ENCODE measurements at regions not wholly inside any gene's neighbourhood (a gene's known extent, or its start where the extent isn't known, plus 50 kb on each side); places are given as distances from the start of the nearest gene placed in this dataset.
"Not testable (repeated sequence)": the region's sequence is repeated elsewhere in the genome, so short reads cannot be mapped to it uniquely, and the experiment has no call there.

DNA sequence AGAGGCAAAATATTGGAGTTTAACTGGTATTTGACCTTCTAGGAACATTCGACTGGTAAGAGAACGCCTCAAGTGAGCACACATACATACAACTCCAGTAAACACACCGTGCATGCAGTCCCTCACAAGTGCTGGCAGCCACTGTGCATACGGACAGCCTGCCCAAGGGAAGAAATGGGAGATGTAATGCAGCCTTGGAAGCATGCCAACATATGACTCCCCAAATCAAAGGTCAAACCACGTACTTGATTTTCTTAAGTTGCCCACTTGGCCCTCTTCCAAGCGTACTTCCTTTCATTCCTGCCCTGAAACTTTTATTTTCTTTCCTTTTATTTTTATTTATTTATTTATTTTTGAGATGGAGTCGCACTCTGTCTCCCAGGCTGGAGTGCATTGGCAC lies 206.6 kb downstream of the SPRY1 start:
- Histone ChIP-seq H3K9me3 (ENCODE audit: control insufficient read depth, low read length) (no peaks in the 10 kb centered on the region), H3K27ac (ENCODE audit: low read depth in 1 of 2, low read length in 2 of 2) (no peak overlapping the region), H3K27me3 (ENCODE audit: control insufficient read depth in 1 of 2, insufficient read depth in 2 of 2, low read length in 1 of 2) (no peaks in the 10 kb centered on the region), H3K36me3 (ENCODE audit: control insufficient read depth in 1 of 2, insufficient read depth in 2 of 2, low read length in 1 of 2) (no peaks in the 10 kb centered on the region), H3K4me1 (ENCODE audit: control insufficient read depth in 1 of 2, insufficient read depth in 2 of 2, low read length in 2 of 2) (no peaks in the 10 kb centered on the region), H3K4me3 (ENCODE audit: low read length in 2 of 2) (no peak overlapping the region)
- 69 to 71% methylated on average over 7 of the region's 7 CpGs for WGBS, 2 donors
- DNase-seq (no peak), ATAC-seq (ENCODE audit: low FRiP score) (no peak)
- intact Hi-C loops (cut with DNase I), result no loop called here

DNA sequence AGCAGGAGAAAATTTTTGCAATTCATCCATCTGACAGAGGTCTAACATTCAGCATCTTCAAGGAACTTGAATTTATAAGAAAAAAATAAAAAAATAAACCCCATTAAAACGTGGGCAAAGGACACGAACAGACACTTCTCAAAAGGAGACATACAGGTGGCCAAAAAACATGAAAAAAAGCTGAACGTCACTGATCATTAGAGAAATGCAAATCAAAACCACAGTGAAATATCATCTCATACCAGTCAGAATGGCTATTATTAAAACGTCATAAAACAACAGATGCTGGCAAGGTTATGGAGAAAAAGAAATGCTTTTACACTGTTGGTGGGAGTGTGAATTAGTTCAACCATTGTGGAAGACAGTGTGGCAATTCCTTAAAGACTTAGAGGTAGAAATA lies 209.2 kb downstream of the SPRY1 start:
- ATAC-seq (ENCODE audit: low FRiP score); intact Hi-C loops (cut with DNase I); DNase-seq; H3K27ac ChIP-seq (ENCODE audit: low read depth in 1 of 2, low read length in 2 of 2); H3K9me3 ChIP-seq (ENCODE audit: control insufficient read depth, low read length); H3K36me3 ChIP-seq (ENCODE audit: control insufficient read depth in 1 of 2, insufficient read depth in 2 of 2, low read length in 1 of 2); H3K4me1 ChIP-seq (ENCODE audit: control insufficient read depth in 1 of 2, insufficient read depth in 2 of 2, low read length in 2 of 2); H3K4me3 ChIP-seq (ENCODE audit: low read length in 2 of 2); H3K27me3 ChIP-seq (ENCODE audit: control insufficient read depth in 1 of 2, insufficient read depth in 2 of 2, low read length in 1 of 2): not testable (repeated sequence)
- 75 to 79% methylated on average over 4 of the region's 4 CpGs for WGBS, 2 donors

DNA sequence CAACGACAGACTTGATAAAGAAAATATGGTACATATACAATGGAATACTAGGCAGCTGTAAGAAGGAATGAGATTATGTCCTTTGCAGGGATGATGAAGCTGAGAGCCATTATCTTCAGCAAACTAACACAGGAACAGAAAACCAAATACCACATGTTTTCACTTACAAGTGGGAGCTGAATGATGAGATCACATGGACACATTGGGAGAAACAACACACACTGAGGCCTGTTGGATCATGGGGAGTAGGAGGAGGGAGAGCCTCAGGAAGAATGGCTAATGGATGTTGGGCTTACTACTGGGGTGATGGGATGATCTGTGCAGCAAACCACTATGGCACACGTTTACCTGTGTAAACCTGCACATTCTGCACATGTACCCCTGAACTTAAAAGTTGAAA lies 209.7 kb downstream of the SPRY1 start:
- Histone ChIP-seq H3K4me3 (ENCODE audit: low read length in 2 of 2) (no peak overlapping the region), H3K9me3 (ENCODE audit: control insufficient read depth, low read length) (no peaks in the 10 kb centered on the region), H3K27me3 (ENCODE audit: control insufficient read depth in 1 of 2, insufficient read depth in 2 of 2, low read length in 1 of 2) (no peaks in the 10 kb centered on the region), H3K27ac (ENCODE audit: low read depth in 1 of 2, low read length in 2 of 2) (no peak overlapping the region), H3K4me1 (ENCODE audit: control insufficient read depth in 1 of 2, insufficient read depth in 2 of 2, low read length in 2 of 2) (no peaks in the 10 kb centered on the region), H3K36me3 (ENCODE audit: control insufficient read depth in 1 of 2, insufficient read depth in 2 of 2, low read length in 1 of 2) (no peaks in the 10 kb centered on the region)
- intact Hi-C loops (cut with DNase I), result no loop called here
- 84 to 92% methylated on average over 2 of the region's 2 CpGs for WGBS, 2 donors
- ATAC-seq (ENCODE audit: low FRiP score), result no peak
- no peak for DNase-seq

DNA sequence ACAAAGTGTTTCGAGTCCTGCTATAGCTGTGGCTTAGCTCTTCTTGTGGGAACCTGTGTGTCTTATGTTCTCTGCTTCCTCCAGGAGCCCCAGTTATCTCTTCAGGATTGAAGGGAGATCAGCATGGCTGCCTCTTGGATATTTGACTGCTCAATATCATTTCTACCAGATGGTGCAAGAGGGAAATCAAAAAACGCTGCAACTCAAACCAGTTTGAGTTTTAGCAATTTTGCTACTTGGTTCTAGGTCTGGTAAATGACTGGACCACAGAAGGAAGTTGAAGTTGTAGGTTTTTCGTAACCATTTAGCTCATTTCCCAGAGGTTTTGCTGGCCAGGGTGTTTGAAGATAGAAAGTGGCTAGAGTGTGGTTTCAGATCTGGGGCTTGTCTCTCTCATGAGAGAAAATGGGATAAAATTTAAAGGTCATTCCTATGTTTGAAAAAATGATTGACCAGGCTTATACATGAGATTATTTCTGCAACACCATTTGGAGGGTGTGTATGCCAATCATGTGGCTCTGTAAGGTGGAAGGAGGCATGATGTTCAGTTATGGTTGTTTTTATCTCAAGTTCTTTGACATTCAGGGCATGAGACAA lies 210.4 kb downstream of the SPRY1 start:
- DNase-seq, result no peak
- H3K27me3 ChIP-seq (ENCODE audit: control insufficient read depth in 1 of 2, insufficient read depth in 2 of 2, low read length in 1 of 2), result no peaks in the 10 kb centered on the region
- H3K36me3 ChIP-seq (ENCODE audit: control insufficient read depth in 1 of 2, insufficient read depth in 2 of 2, low read length in 1 of 2), result no peaks in the 10 kb centered on the region
- H3K4me1 ChIP-seq (ENCODE audit: control insufficient read depth in 1 of 2, insufficient read depth in 2 of 2, low read length in 2 of 2), result no peaks in the 10 kb centered on the region
- no peaks in the 10 kb centered on the region for H3K9me3 ChIP-seq (ENCODE audit: control insufficient read depth, low read length)
- ATAC-seq (ENCODE audit: low FRiP score), result no peak
- no peak overlapping the region for H3K27ac ChIP-seq (ENCODE audit: low read depth in 1 of 2, low read length in 2 of 2)
- WGBS, 2 donors, result 93 to 94% methylated on average over 3 of the region's 3 CpGs
- intact Hi-C loops (cut with DNase I), result no loop called here
- no peak overlapping the region for H3K4me3 ChIP-seq (ENCODE audit: low read length in 2 of 2)

DNA sequence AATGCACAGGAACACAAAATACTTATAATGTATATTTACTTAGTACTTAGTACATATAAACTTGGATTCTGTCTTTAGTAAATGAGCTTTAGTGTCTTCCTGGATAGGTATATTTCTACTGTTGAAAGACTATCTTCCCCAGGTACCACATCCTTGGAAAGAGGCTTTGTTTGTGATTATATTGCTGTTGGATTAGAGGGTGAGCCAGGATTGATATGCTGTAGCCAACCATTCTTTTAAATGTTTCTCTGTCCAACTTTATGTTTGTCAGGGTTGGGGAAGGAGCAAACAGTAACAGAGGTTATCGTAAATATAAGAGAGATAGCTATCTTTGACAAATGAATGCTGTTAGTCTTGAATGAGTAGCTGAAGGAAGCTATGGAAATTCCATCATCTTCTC lies 213.2 kb downstream of the SPRY1 start:
- H3K27ac ChIP-seq (ENCODE audit: low read depth in 1 of 2, low read length in 2 of 2), result no peak overlapping the region
- H3K36me3 ChIP-seq (ENCODE audit: control insufficient read depth in 1 of 2, insufficient read depth in 2 of 2, low read length in 1 of 2), result no peaks in the 10 kb centered on the region
- 78 to 90% methylated on average over 1 of the region's 1 CpG for WGBS, 2 donors
- no peaks in the 10 kb centered on the region for H3K9me3 ChIP-seq (ENCODE audit: control insufficient read depth, low read length)
- H3K27me3 ChIP-seq (ENCODE audit: control insufficient read depth in 1 of 2, insufficient read depth in 2 of 2, low read length in 1 of 2), result no peaks in the 10 kb centered on the region
- intact Hi-C loops (cut with DNase I), result no loop called here
- DNase-seq (no peak), ATAC-seq (ENCODE audit: low FRiP score) (no peak)
- no peak overlapping the region for H3K4me3 ChIP-seq (ENCODE audit: low read length in 2 of 2)
- H3K4me1 ChIP-seq (ENCODE audit: control insufficient read depth in 1 of 2, insufficient read depth in 2 of 2, low read length in 2 of 2), result no peaks in the 10 kb centered on the region

DNA sequence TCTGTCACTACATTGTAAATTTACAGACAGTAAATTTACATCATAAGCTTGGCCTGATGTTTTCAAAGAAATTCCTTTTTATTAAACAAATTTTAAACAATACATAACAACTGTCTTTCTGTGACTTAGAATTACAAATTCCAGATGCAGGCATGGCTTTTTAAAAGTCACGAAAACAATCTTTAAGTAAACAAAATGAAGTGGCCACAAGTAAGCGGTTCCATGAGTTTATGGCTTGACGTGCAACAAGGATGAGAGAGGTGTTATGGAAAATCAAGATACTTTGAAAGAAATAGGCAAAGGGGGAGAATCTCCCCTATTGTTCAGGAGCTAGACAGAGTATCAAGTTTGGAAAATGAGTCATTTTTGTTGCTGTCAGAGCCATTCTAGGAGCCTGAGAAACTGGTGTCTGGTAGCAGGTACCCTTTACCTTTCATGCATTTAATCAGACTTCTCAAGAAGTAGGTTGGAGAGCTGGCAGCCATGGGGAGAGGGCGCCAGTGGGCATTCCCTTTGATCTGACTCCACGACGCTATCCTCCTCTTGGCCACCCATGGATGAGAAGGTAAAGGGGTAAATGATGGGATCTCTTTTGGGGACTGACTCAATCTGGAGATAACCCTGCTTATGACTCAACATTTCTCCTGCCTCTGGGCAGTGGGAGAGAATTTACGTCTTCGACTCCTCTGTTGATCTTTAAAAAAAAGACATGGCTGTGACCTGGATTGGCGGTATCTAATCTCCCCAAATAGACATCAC lies 217.2 kb downstream of the SPRY1 start:
- intact Hi-C loops (cut with DNase I), result no loop called here
- WGBS, 2 donors, result 93 to 96% methylated on average over 9 of the region's 9 CpGs
- Histone ChIP-seq H3K4me1 (ENCODE audit: control insufficient read depth in 1 of 2, insufficient read depth in 2 of 2, low read length in 2 of 2) (no peaks in the 10 kb centered on the region), H3K36me3 (ENCODE audit: control insufficient read depth in 1 of 2, insufficient read depth in 2 of 2, low read length in 1 of 2) (no peaks in the 10 kb centered on the region), H3K27ac (ENCODE audit: low read depth in 1 of 2, low read length in 2 of 2) (no peak overlapping the region), H3K27me3 (ENCODE audit: control insufficient read depth in 1 of 2, insufficient read depth in 2 of 2, low read length in 1 of 2) (no peaks in the 10 kb centered on the region), H3K9me3 (ENCODE audit: control insufficient read depth, low read length) (no peaks in the 10 kb centered on the region), H3K4me3 (ENCODE audit: low read length in 2 of 2) (no peak overlapping the region)
- ATAC-seq (ENCODE audit: low FRiP score) (no peak), DNase-seq (no peak)

DNA sequence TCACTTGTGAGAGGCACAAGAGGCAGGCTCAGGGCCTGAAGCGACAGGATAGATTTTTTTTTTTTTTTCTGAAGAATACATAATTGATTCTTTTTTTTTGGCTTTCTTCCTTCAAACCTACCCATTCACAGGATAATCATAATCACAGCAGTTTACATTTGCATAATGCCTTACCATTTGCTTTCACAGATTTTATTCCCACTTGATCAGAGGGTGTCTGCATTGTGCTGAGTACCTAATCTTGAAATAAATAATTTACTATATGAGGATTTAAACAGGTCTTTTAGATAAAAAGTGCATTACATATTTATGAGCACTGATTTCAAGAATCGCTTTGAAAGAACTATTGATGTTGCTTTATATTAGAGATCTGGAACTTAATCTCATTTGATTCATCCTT lies 219.3 kb downstream of the SPRY1 start:
- no peak for DNase-seq
- no peak overlapping the region for H3K4me3 ChIP-seq (ENCODE audit: low read length in 2 of 2)
- no peaks in the 10 kb centered on the region for H3K27me3 ChIP-seq (ENCODE audit: control insufficient read depth in 1 of 2, insufficient read depth in 2 of 2, low read length in 1 of 2)
- no peak overlapping the region for H3K27ac ChIP-seq (ENCODE audit: low read depth in 1 of 2, low read length in 2 of 2)
- H3K36me3 ChIP-seq (ENCODE audit: control insufficient read depth in 1 of 2, insufficient read depth in 2 of 2, low read length in 1 of 2), result no peaks in the 10 kb centered on the region
- WGBS, 2 donors, result 96 to 100% methylated on average over 2 of the region's 2 CpGs
- ATAC-seq (ENCODE audit: low FRiP score), result no peak
- peaks cover 0 to 1% of the 10 kb centered on the region in 2 donors for H3K4me1 ChIP-seq (ENCODE audit: control insufficient read depth in 1 of 2, insufficient read depth in 2 of 2, low read length in 2 of 2)
- no peaks in the 10 kb centered on the region for H3K9me3 ChIP-seq (ENCODE audit: control insufficient read depth, low read length)
- intact Hi-C loops (cut with DNase I), result no loop called here

DNA sequence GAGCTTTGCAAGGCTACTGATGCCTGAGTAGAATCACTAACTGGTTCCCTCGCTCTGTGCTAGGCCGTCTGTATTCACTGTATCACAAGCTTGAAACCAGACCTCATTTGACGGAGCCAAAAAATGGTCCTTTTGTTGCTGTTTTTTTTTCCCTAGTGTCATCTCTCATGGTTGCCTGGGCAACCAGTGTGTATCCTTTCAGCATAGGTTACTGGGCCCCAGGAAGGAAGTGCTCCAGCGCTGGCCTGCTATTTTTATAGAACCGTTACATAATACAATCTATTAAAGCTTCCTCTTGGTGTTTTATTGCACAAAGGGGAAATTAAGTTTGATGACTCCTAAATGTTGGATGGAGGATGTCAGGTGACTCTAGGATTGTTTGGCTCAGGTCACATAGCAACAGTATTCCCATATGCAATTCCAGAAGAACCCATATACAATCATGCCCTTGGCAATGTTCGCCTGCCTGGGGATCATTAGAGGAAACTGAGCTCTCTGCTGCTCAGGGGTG lies 220.4 kb downstream of the SPRY1 start:
- Histone ChIP-seq H3K4me3 (ENCODE audit: low read length in 2 of 2) (no peak overlapping the region), H3K27me3 (ENCODE audit: control insufficient read depth in 1 of 2, insufficient read depth in 2 of 2, low read length in 1 of 2) (no peaks in the 10 kb centered on the region), H3K27ac (ENCODE audit: low read depth in 1 of 2, low read length in 2 of 2) (peak overlapping the region in 1 of 2 donors; percentile 10), H3K9me3 (ENCODE audit: control insufficient read depth, low read length) (no peaks in the 10 kb centered on the region), H3K36me3 (ENCODE audit: control insufficient read depth in 1 of 2, insufficient read depth in 2 of 2, low read length in 1 of 2) (no peaks in the 10 kb centered on the region), H3K4me1 (ENCODE audit: control insufficient read depth in 1 of 2, insufficient read depth in 2 of 2, low read length in 2 of 2) (peaks cover 0 to 1% of the 10 kb centered on the region in 2 donors)
- intact Hi-C loops (cut with DNase I), result no loop called here
- WGBS, 2 donors, result 54 to 61% methylated on average over 6 of the region's 6 CpGs
- DNase-seq, result peak in 1 of 2 donors; percentile 84
- ATAC-seq (ENCODE audit: low FRiP score), result peak; percentile 79

DNA sequence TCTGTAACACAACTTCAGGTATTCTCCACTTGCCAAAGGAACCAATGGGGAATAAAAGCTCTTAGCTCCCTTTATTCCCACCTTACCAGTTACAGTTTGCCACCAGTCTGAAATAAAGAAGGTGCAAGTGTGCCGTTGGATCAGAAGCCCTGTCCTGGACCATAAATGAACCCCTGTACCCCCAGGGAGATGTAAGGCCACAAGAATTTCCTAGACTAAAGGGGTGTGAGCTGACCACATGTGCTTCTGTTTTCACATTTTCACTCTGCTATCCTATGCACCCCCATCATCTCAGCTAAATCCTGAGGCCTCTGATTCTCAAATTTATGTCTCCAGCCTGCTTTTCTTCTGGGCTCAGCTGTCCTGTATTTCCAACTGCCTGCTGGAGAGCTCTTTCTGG lies 221.2 kb downstream of the SPRY1 start:
- DNase-seq, result no peak
- H3K36me3 ChIP-seq (ENCODE audit: control insufficient read depth in 1 of 2, insufficient read depth in 2 of 2, low read length in 1 of 2), result no peaks in the 10 kb centered on the region
- no peaks in the 10 kb centered on the region for H3K27me3 ChIP-seq (ENCODE audit: control insufficient read depth in 1 of 2, insufficient read depth in 2 of 2, low read length in 1 of 2)
- peak; percentile 27 for ATAC-seq (ENCODE audit: low FRiP score)
- WGBS, 2 donors, result 95 to 96% methylated on average over 1 of the region's 1 CpG
- peaks cover 0 to 1% of the 10 kb centered on the region in 2 donors for H3K4me1 ChIP-seq (ENCODE audit: control insufficient read depth in 1 of 2, insufficient read depth in 2 of 2, low read length in 2 of 2)
- H3K27ac ChIP-seq (ENCODE audit: low read depth in 1 of 2, low read length in 2 of 2), result no peak overlapping the region
- H3K9me3 ChIP-seq (ENCODE audit: control insufficient read depth, low read length), result no peaks in the 10 kb centered on the region
- no peak overlapping the region for H3K4me3 ChIP-seq (ENCODE audit: low read length in 2 of 2)
- intact Hi-C loops (cut with DNase I), result no loop called here

Data from aorta (tissue), 5 donors.